RWPE2 (cell line): ENCODE measurements at regions not wholly inside any gene's neighbourhood (a gene's known extent, or its start where the extent isn't known, plus 50 kb on each side); places are given as distances from the start of the nearest gene placed in this dataset.

ENCODE experiments used
- ATAC-seq: fragments of 200-7000 bp; cut with Tn5 transposase; 3 replicates; pipeline ENCODE4 v1.9.1; 2021; ENCODE audit warnings: low read depth
- DNase-seq: peaks from one replicate; pipeline ENCODE4 v3.0.0-alpha.2; 2020; ENCODE audit warnings: low spot score
- H3K27ac ChIP-seq: fragments of 450-650 bp; 2 replicates; pipeline ENCODE4 v1.5.1; 2017; ENCODE audit warnings: mild to moderate bottlenecking; ENCODE audit not compliant: poor library complexity, severe bottlenecking
- H3K27me3 ChIP-seq: fragments of 250-450 bp; sonication (Bioruptor Pico); 2 replicates; pipeline ENCODE4 v1.5.1; 2021; ENCODE audit warnings: mild to moderate bottlenecking, moderate library complexity; ENCODE audit not compliant: insufficient read depth, poor library complexity, severe bottlenecking
- H3K36me3 ChIP-seq: fragments of 250-450 bp; sonication (Bioruptor Pico); 2 replicates; pipeline ENCODE4 v1.5.1; 2020; ENCODE audit warnings: low read depth, mild to moderate bottlenecking, moderate library complexity
- H3K4me1 ChIP-seq: fragments of 250-450 bp; sonication (Bioruptor Pico); 2 replicates; pipeline ENCODE4 v1.5.1; 2021; ENCODE audit warnings: mild to moderate bottlenecking, moderate library complexity; ENCODE audit not compliant: insufficient read depth, poor library complexity, severe bottlenecking
- H3K4me3 ChIP-seq: fragments of 250-450 bp; sonication (Bioruptor Pico); 2 replicates; pipeline ENCODE4 v1.5.1; 2021; ENCODE audit warnings: mild to moderate bottlenecking, moderate library complexity; ENCODE audit not compliant: severe bottlenecking
- H3K9me3 ChIP-seq: fragments of 250-450 bp; sonication (Bioruptor Pico); 2 replicates; pipeline ENCODE4 v1.5.1; 2021; ENCODE audit warnings: mild to moderate bottlenecking, moderate library complexity; ENCODE audit not compliant: severe bottlenecking
- TF ChIP-seq, protein P1 (sequence below): fragments of 450-650 bp; IDR thresholded peaks from one replicate; pipeline ENCODE4 v1.5.1; 2017; ENCODE audit warnings: mild to moderate bottlenecking, moderate library complexity; ENCODE audit not compliant: poor library complexity, severe bottlenecking

DNA sequence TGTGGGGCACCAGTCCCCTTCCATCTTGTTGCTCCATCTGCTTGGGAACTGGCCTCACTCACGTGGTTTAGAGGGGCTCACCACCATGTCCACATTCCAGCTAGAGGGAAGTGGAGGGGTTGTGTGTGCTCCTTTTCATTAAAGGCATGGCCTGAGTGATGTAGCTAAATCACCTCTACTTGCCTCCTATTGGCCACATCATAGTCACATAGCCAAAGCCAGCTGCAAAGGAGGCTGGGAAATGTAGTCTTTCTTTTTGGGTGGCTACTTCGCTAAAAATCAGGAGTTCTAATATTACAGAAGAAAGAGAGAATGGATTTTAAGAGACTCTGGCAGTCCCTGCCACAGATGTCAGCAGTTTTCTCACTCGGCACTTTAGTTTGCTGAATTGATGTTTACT lies 63.0 kb upstream of the ALX4 start:
- ATAC-seq = no peak
- H3K9me3 ChIP-seq = no peaks in the 10 kb centered on the region
- no peak overlapping the region for H3K27ac ChIP-seq

DNA sequence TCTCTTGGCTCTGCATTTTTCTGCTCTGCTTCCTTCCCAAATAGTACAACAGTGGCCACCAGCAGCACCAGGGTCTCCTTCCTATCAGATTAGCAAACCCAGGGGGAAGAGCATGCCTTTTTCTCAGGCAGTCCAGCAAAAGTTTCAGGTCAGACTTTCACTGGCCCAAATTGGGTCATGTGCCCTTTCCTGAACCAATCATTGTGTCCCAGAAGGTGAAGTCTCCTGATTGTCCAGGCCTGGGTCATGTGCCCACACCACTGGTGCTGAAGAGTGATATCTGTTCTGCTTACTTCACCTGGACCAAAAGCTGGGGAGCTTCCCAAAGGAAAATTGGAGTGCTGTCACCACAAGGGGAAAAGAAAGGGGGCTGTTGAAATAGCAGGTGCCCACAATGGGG lies 64.1 kb upstream of the ALX4 start:
- TF ChIP-seq, protein P1, sequence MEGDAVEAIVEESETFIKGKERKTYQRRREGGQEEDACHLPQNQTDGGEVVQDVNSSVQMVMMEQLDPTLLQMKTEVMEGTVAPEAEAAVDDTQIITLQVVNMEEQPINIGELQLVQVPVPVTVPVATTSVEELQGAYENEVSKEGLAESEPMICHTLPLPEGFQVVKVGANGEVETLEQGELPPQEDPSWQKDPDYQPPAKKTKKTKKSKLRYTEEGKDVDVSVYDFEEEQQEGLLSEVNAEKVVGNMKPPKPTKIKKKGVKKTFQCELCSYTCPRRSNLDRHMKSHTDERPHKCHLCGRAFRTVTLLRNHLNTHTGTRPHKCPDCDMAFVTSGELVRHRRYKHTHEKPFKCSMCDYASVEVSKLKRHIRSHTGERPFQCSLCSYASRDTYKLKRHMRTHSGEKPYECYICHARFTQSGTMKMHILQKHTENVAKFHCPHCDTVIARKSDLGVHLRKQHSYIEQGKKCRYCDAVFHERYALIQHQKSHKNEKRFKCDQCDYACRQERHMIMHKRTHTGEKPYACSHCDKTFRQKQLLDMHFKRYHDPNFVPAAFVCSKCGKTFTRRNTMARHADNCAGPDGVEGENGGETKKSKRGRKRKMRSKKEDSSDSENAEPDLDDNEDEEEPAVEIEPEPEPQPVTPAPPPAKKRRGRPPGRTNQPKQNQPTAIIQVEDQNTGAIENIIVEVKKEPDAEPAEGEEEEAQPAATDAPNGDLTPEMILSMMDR = no peak
- Histone ChIP-seq H3K36me3 (no peaks in the 10 kb centered on the region), H3K27ac (no peak overlapping the region), H3K4me3 (no peak overlapping the region), H3K27me3 (no peaks in the 10 kb centered on the region), H3K4me1 (no peaks in the 10 kb centered on the region), H3K9me3 (no peaks in the 10 kb centered on the region)
- DNase-seq (no peak), ATAC-seq (no peak)

More for the DNA sequence above, 63.0 kb upstream of the ALX4 start:
- Histone ChIP-seq H3K4me1 (no peaks in the 10 kb centered on the region), H3K4me3 (no peak overlapping the region), H3K27me3 (no peaks in the 10 kb centered on the region), H3K36me3 (no peaks in the 10 kb centered on the region)
- TF ChIP-seq, protein P1 = no peak
- DNase-seq = no peak

GRCh38 chr11:44376423-44376822 lies 66.5 kb upstream of the ALX4 start:
- H3K4me1 ChIP-seq = no peaks in the 10 kb centered on the region
- no peaks in the 10 kb centered on the region for H3K27me3 ChIP-seq
- DNase-seq (no peak), ATAC-seq (no peak)
- TF ChIP-seq, protein P1 = no peak
- H3K27ac ChIP-seq = no peak overlapping the region
- H3K9me3 ChIP-seq = no peaks in the 10 kb centered on the region
- no peak overlapping the region for H3K4me3 ChIP-seq
- no peaks in the 10 kb centered on the region for H3K36me3 ChIP-seq

DNA sequence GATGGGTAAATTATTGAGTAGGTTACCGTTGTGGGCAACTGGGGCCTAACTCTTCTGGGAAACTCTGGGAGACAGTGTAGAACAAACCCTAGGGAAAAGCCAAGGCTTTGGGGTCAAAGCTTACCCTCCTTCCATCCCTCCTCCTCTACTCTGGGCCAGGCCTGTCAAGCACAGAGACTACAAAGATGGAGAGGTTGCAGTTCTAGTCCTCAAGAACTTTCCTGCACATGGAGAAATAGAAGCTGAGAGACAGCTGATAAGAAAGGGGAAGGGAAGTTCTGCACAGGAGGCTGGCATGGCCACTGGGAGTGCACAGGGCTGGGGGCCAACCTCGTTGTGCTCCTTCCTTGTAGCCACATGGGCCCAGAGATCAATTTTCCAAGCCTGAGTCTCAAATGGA lies 67.2 kb upstream of the ALX4 start:
- Histone ChIP-seq H3K36me3 (no peaks in the 10 kb centered on the region), H3K4me1 (no peaks in the 10 kb centered on the region), H3K4me3 (no peak overlapping the region), H3K9me3 (no peaks in the 10 kb centered on the region), H3K27me3 (peaks cover 5% of the 10 kb centered on the region), H3K27ac (no peak overlapping the region)
- DNase-seq (no peak), ATAC-seq (no peak)
- TF ChIP-seq, protein P1 = no peak

DNA sequence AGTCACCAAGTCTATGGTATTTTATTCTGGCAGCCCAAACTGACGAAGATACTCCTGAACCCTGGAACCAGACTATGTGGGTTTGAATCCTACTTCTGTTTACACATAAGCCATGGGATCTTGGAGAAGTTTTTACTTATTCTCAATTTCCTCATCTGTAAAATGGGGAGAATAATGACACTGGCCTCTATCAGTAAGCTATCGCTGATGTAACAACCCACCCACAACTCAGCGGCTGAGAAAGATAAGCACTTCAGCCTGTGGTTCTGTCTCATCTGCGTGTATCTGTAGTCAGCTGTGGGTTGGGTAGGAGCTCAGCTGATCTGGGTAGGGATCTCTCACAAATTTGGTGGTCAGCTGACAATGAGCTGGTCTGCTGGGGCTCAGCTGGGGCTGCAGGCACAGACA lies 68.0 kb upstream of the ALX4 start:
- Histone ChIP-seq H3K36me3 (no peaks in the 10 kb centered on the region), H3K9me3 (no peaks in the 10 kb centered on the region), H3K4me3 (no peak overlapping the region), H3K4me1 (no peaks in the 10 kb centered on the region), H3K27ac (no peak overlapping the region), H3K27me3 (peaks cover 12% of the 10 kb centered on the region)
- DNase-seq (no peak), ATAC-seq (no peak)
- TF ChIP-seq, protein P1 = no peak
